Fibroblast of skin of right biceps (primary cell): ENCODE measurements at regions not wholly inside any gene's neighbourhood (a gene's known extent, or its start where the extent isn't known, plus 50 kb on each side); places are given as distances from the start of the nearest gene placed in this dataset.

ENCODE experiments used
- DNase-seq: peaks from one replicate; pipeline ENCODE4 v3.0.0-alpha.2; 2013

GRCh38 chr6:71531841-71532240 is 243.2 kb downstream of the OGFRL1 start:
- DNase-seq, result no peak

- peak; percentile 34 for DNase-seq
These were observed 245.3 kb downstream of the OGFRL1 start for GRCh38 chr6:71533939-71534379.

GRCh38 chr6:71534921-71535320 is 246.3 kb downstream of the OGFRL1 start:
- no peak for DNase-seq

GRCh38 chr6:71537717-71538116 is 249.1 kb downstream of the OGFRL1 start:
- DNase-seq, result peak; percentile 39

- peak; percentile 82 for DNase-seq
These were observed 255.4 kb downstream of the OGFRL1 start for GRCh38 chr6:71544028-71544427.

GRCh38 chr6:71544906-71545305 is 256.3 kb downstream of the OGFRL1 start:
- DNase-seq, result peak; percentile 24

GRCh38 chr6:71545905-71546304 is 257.3 kb downstream of the OGFRL1 start:
- DNase-seq, result no peak

- no peak for DNase-seq
These were observed 263.2 kb downstream of the OGFRL1 start for GRCh38 chr6:71551798-71552197.

GRCh38 chr6:71556141-71556540 is 267.5 kb downstream of the OGFRL1 start:
- DNase-seq, result no peak

GRCh38 chr6:71558974-71559373 is 270.4 kb downstream of the OGFRL1 start:
- DNase-seq, result no peak

GRCh38 chr6:71567562-71567961 is 279.0 kb downstream of the OGFRL1 start:
- DNase-seq, result no peak

- DNase-seq, result no peak
These were observed 289.2 kb downstream of the OGFRL1 start for GRCh38 chr6:71577766-71578165.

GRCh38 chr6:71579902-71580301 is 291.3 kb downstream of the OGFRL1 start:
- no peak for DNase-seq

GRCh38 chr6:71582820-71583219 is 294.2 kb downstream of the OGFRL1 start:
- DNase-seq, result no peak

GRCh38 chr6:71584712-71585436 is 296.3 kb downstream of the OGFRL1 start:
- DNase-seq, result no peak

- DNase-seq, result no peak
These were observed 296.9 kb downstream of the OGFRL1 start for GRCh38 chr6:71585472-71585871.

GRCh38 chr6:71588490-71588889 is 297.9 kb upstream of the RIMS1 start:
- DNase-seq, result no peak

GRCh38 chr6:71589254-71589653 is 297.1 kb upstream of the RIMS1 start:
- DNase-seq, result no peak

GRCh38 chr6:71592643-71593042 is 293.7 kb upstream of the RIMS1 start:
- DNase-seq, result no peak

GRCh38 chr6:71599359-71599758 is 287.0 kb upstream of the RIMS1 start:
- DNase-seq, result no peak

GRCh38 chr6:71602385-71603007 is 283.9 kb upstream of the RIMS1 start:
- DNase-seq, result peak; percentile 80

GRCh38 chr6:71603021-71603420 is 283.3 kb upstream of the RIMS1 start:
- no peak for DNase-seq

- peak; percentile 13 for DNase-seq
These were observed 277.7 kb upstream of the RIMS1 start for GRCh38 chr6:71608646-71609045.

- no peak for DNase-seq
These were observed 266.5 kb upstream of the RIMS1 start for GRCh38 chr6:71619836-71620235.
